Adipocyte (in vitro differentiated cells): ENCODE measurements at regions not wholly inside any gene's neighbourhood (a gene's known extent, or its start where the extent isn't known, plus 50 kb on each side); places are given as distances from the start of the nearest gene placed in this dataset.
"Not testable (repeated sequence)": the region's sequence is repeated elsewhere in the genome, so short reads cannot be mapped to it uniquely, and the experiment has no call there.

Experiments
- DNase-seq: peaks from one replicate; pipeline ENCODE4 v3.0.0-alpha.2; 2015; ENCODE audit warnings: low read depth
- H3K27me3 ChIP-seq: replicated peaks from 2 replicates; pipeline ENCODE4 v1.7.0; 2013; ENCODE audit warnings: mild to moderate bottlenecking, low read length, moderate library complexity; ENCODE audit not compliant: control insufficient read depth, insufficient read depth
- H3K36me3 ChIP-seq: 2 replicates; pipeline ENCODE4 v1.7.0; 2013; ENCODE audit warnings: low read length, mild to moderate bottlenecking, moderate library complexity; ENCODE audit not compliant: control insufficient read depth, insufficient read depth, severe bottlenecking
- H3K4me1 ChIP-seq: 2 replicates; pipeline ENCODE4 v1.7.0; 2013; ENCODE audit warnings: mild to moderate bottlenecking, low read length, moderate library complexity; ENCODE audit not compliant: control insufficient read depth, insufficient read depth
- H3K4me3 ChIP-seq: 2 replicates; pipeline ENCODE4 v1.7.0; 2013; ENCODE audit warnings: mild to moderate bottlenecking, low read length, moderate library complexity
- H3K9ac ChIP-seq: 2 replicates; pipeline ENCODE4 v1.7.0; 2013; ENCODE audit warnings: mild to moderate bottlenecking, low read length, moderate library complexity
- H3K9me3 ChIP-seq: 2 replicates; pipeline ENCODE4 v1.7.0; 2013; ENCODE audit warnings: mild to moderate bottlenecking, low read length, moderate library complexity; ENCODE audit not compliant: control insufficient read depth

DNA sequence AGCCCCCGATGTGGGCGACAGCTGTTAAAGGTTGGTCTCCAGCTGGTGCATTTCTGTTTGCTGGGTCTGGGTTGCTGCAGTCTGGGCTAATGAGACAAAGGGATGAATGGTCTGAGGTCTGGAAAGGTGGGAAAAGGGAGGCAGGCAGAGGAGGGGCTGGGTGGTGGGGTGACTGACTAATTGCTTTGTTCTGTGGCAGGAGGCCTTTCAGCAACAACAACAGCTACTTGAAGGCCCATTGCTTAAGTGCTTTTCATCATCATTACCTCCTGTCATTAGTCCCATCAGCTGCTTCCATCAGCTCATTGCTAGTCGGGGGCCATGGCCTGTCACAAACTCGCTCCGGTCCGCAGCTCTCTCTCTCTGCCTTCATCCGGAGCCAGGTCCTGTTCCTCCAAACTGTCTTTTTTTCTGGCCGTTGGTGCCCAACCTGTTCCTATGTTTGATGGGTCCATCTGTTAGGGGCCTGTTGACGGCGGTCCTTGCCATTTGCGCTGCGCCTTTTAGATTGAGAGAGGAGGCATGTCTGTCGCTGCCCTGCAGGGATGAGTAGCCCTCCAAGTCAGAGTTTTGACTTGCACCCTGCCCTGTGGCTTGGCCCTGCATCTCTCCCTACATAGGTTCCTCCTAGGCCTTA lies 105.6 kb upstream of the PLXNA2 start:
- H3K9ac ChIP-seq, result no peak overlapping the region
- no peak for DNase-seq
- H3K4me1 ChIP-seq, result no peaks in the 10 kb centered on the region
- no peak overlapping the region for H3K4me3 ChIP-seq
- peaks cover 4% of the 10 kb centered on the region for H3K27me3 ChIP-seq
- no peaks in the 10 kb centered on the region for H3K9me3 ChIP-seq
- no peaks in the 10 kb centered on the region for H3K36me3 ChIP-seq

- H3K27me3 ChIP-seq, result peaks cover 4% of the 10 kb centered on the region
- H3K9ac ChIP-seq, result no peak overlapping the region
- no peaks in the 10 kb centered on the region for H3K36me3 ChIP-seq
- H3K9me3 ChIP-seq, result no peaks in the 10 kb centered on the region
- DNase-seq, result no peak
- no peaks in the 10 kb centered on the region for H3K4me1 ChIP-seq
- H3K4me3 ChIP-seq, result no peak overlapping the region
Observed at GRCh38 chr1:208350815-208351214, 106.6 kb upstream of the PLXNA2 start.

DNA sequence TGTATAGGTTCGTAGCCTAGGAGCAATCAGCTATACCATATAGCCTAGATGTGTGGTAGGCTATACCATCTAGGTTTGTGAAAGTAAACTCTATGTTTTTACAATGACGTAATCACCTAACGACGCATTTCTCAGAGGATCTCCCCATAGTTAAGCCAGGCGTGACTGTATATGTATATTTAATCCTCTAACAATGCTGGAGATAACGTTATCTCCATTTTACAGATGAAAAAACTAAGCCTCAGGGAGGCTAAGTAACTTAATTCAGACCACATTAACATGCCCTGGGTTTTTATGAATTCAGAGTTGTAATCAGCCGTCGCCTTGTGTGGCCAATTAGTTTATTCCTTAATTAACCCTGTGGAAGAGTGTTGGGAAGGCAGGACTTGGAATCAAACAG lies 107.7 kb upstream of the PLXNA2 start:
- H3K9me3 ChIP-seq, result no peaks in the 10 kb centered on the region
- H3K4me1 ChIP-seq, result no peaks in the 10 kb centered on the region
- peaks cover 4% of the 10 kb centered on the region for H3K27me3 ChIP-seq
- DNase-seq, result no peak
- no peak overlapping the region for H3K4me3 ChIP-seq
- H3K9ac ChIP-seq, result no peak overlapping the region
- no peaks in the 10 kb centered on the region for H3K36me3 ChIP-seq

GRCh38 chr1:208353797-208354196 lies 109.6 kb upstream of the PLXNA2 start:
- not testable (repeated sequence) for H3K9ac ChIP-seq, H3K4me3 ChIP-seq, DNase-seq, H3K9me3 ChIP-seq, H3K36me3 ChIP-seq, H3K27me3 ChIP-seq, H3K4me1 ChIP-seq

DNA sequence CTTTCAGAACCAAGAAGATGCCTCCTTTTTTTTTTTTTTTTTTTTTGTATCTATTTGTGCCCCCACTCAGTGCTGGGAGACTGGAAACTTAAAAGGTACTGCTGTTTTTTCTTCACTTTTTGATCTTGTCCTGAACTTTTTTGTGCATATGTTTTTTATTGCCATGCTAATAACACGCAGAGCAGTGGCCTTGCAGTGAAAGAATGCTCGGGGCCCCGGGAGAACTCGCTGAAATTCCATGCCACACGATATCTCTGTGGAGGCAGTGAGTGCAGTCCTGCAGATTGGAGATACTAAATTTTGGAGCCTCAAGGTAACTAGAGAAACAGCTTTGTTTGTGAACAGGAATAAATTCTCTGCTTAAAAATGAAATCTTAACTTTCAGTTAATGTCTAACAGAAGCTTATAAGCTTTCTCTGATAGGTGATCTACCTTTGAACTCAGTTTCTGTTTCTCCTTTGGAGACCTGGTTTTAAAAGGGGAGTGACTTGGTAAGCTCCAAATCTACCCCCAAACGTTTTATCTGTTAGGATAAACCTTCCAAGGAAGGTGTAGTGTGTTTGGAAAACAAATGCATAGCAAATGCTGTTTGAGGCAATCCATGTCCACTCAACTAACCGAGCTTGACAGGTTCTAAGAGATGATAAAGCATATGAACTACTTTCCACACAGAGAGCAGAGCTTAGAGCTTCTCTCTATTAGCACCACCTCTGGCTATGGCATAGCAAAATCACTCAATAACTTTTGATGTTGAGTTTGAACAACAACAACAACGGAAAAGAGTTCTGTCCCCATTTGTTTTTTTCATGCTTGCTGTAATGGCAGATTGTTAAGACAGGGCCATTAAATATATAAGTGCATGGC lies 113.7 kb upstream of the PLXNA2 start:
- no peaks in the 10 kb centered on the region for H3K36me3 ChIP-seq
- no peaks in the 10 kb centered on the region for H3K4me1 ChIP-seq
- H3K9ac ChIP-seq, result no peak overlapping the region
- peak; percentile 49 for DNase-seq
- H3K9me3 ChIP-seq, result no peaks in the 10 kb centered on the region
- peaks cover 7% of the 10 kb centered on the region for H3K27me3 ChIP-seq
- no peak overlapping the region for H3K4me3 ChIP-seq

GRCh38 chr1:208358651-208359050 lies 114.5 kb upstream of the PLXNA2 start:
- H3K9me3 ChIP-seq, result peaks cover 1% of the 10 kb centered on the region

GRCh38 chr1:208362011-208362410 lies 117.8 kb upstream of the PLXNA2 start:
- H3K36me3 ChIP-seq, result no peaks in the 10 kb centered on the region
- peaks cover 11% of the 10 kb centered on the region for H3K9me3 ChIP-seq
- H3K9ac ChIP-seq, result no peak overlapping the region
- H3K27me3 ChIP-seq, result peaks cover 7% of the 10 kb centered on the region
- H3K4me1 ChIP-seq, result no peaks in the 10 kb centered on the region
- no peak for DNase-seq
- H3K4me3 ChIP-seq, result no peak overlapping the region

More at GRCh38 chr1:208358651-208359050, 114.5 kb upstream of the PLXNA2 start:
- Histone ChIP-seq H3K4me3 (no peak overlapping the region), H3K9ac (no peak overlapping the region), H3K36me3 (no peaks in the 10 kb centered on the region), H3K4me1 (no peaks in the 10 kb centered on the region), H3K27me3 (peaks cover 7% of the 10 kb centered on the region)
- DNase-seq, result no peak

GRCh38 chr1:208366559-208366958 lies 122.4 kb upstream of the PLXNA2 start:
- DNase-seq, result no peak
- Histone ChIP-seq H3K4me3 (no peak overlapping the region), H3K9me3 (peaks cover 11% of the 10 kb centered on the region), H3K4me1 (no peaks in the 10 kb centered on the region), H3K36me3 (no peaks in the 10 kb centered on the region), H3K9ac (no peak overlapping the region), H3K27me3 (peaks cover 7% of the 10 kb centered on the region)

GRCh38 chr1:208369045-208369444 lies 124.9 kb upstream of the PLXNA2 start:
- H3K4me3 ChIP-seq, result no peak overlapping the region

DNA sequence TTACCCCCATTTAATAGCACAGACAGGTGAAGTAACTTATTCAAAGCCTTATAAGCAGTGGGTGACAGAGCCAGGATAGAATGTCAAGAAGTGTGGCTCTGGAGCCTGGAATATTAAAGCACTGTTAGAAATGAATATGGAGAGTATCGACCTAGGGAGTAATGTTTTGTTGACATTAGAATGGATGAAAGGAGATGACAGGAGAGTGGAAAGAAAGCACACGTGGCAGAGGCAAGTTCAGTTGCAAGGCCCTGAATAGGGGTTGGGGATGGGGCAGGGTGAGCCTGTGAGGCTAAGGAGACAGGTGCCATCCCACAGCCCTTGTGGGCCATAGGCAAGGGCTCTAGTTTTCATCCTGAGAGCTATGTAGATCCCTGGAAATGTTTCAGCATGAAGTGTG lies 125.5 kb upstream of the PLXNA2 start:
- Histone ChIP-seq H3K9me3 (peaks cover 8% of the 10 kb centered on the region), H3K27me3 (peaks cover 7% of the 10 kb centered on the region), H3K36me3 (no peaks in the 10 kb centered on the region), H3K4me1 (no peaks in the 10 kb centered on the region), H3K9ac (no peak overlapping the region), H3K4me3 (no peak overlapping the region)
- no peak for DNase-seq

More at GRCh38 chr1:208369045-208369444, 124.9 kb upstream of the PLXNA2 start:
- no peak overlapping the region for H3K9ac ChIP-seq
- H3K27me3 ChIP-seq, result peaks cover 7% of the 10 kb centered on the region
- no peaks in the 10 kb centered on the region for H3K4me1 ChIP-seq
- no peaks in the 10 kb centered on the region for H3K36me3 ChIP-seq
- DNase-seq, result no peak
- peaks cover 8% of the 10 kb centered on the region for H3K9me3 ChIP-seq

DNA sequence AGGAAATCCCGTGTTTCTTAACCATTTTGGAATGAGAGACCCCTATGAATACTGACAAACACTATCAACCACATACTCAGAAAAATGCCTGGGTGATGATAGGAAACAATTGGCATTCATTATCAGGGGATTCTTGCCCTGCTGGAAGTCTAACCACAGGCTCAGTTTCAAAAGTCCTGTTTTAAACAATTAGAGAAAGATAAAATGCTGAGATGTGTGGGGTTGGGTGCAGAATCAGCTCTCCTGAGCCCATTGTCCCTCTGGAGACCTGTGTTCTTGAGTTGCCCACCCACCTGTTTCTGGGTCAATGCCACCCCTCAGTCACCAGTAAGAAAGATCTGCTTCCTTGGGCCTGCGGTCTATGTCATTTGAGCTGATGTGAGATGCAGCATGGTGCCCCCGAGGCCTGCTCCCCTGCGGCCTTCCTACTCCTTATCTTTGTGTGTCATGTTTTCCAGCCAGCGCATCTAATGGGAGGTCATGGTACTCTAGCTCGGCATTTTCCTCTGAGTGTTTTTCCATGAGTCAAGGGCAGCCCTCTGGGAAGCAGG lies 130.3 kb upstream of the PLXNA2 start:
- Histone ChIP-seq H3K9me3 (no peaks in the 10 kb centered on the region), H3K27me3 (no peaks in the 10 kb centered on the region), H3K4me3 (no peak overlapping the region), H3K9ac (no peak overlapping the region), H3K4me1 (no peaks in the 10 kb centered on the region), H3K36me3 (no peaks in the 10 kb centered on the region)
- DNase-seq, result no peak
